Colonic mucosa (tissue), 4 donors: ENCODE measurements at regions not wholly inside any gene's neighbourhood (a gene's known extent, or its start where the extent isn't known, plus 50 kb on each side); places are given as distances from the start of the nearest gene placed in this dataset.

Source experiments
- DNase-seq: peaks from one replicate; pipeline ENCODE4 v3.0.0-alpha.2; 2020
- H3K27ac ChIP-seq: fragments of 200-600 bp; one replicate; pipeline ENCODE4 v1.8.0; 2021
- H3K27me3 ChIP-seq: fragments of 200-600 bp; one replicate; pipeline ENCODE4 v1.8.0; 2021
- H3K36me3 ChIP-seq: fragments of 200-600 bp; one replicate; pipeline ENCODE4 v1.8.0; 2021
- H3K4me1 ChIP-seq: fragments of 200-600 bp; one replicate; pipeline ENCODE4 v1.8.0; 2021; ENCODE audit warnings: mild to moderate bottlenecking
- H3K4me3 ChIP-seq: fragments of 200-600 bp; one replicate; pipeline ENCODE4 v1.8.0; 2021
- H3K9ac ChIP-seq, 2 donors: one replicate each; pipeline ENCODE4 v1.7.0; 2013; ENCODE audit warnings: control low read depth in 2 of 2, low read depth in 2 of 2, low read length in 2 of 2
- H3K9me3 ChIP-seq: fragments of 200-600 bp; one replicate; pipeline ENCODE4 v1.8.0; 2021
- intact Hi-C: fragments of 100-400 bp; cut with DNase I; formaldehyde crosslinking; loops from one replicate; pipeline ENCODE4 v1.14.1; 2022
- TF ChIP-seq, protein P1 (sequence below): fragments of 200-600 bp; IDR thresholded peaks from one replicate; pipeline ENCODE4 v1.8.0; 2022; ENCODE audit warnings: antibody characterized with exemption, mild to moderate bottlenecking
- donor health status: healthy.
- donor health status: DM: no; HTN: no; CAD: no.
- donor health status: DM: no; HTN: no; CAD: no.

- no peak for DNase-seq
- Histone ChIP-seq H3K27me3 (no peaks in the 10 kb centered on the region), H3K9ac (no peak overlapping the region), H3K4me3 (no peak overlapping the region), H3K4me1 (no peaks in the 10 kb centered on the region), H3K36me3 (no peaks in the 10 kb centered on the region), H3K9me3 (no peaks in the 10 kb centered on the region), H3K27ac (no peak overlapping the region)
- intact Hi-C loops, result no loop called here
- TF ChIP-seq, protein P1, sequence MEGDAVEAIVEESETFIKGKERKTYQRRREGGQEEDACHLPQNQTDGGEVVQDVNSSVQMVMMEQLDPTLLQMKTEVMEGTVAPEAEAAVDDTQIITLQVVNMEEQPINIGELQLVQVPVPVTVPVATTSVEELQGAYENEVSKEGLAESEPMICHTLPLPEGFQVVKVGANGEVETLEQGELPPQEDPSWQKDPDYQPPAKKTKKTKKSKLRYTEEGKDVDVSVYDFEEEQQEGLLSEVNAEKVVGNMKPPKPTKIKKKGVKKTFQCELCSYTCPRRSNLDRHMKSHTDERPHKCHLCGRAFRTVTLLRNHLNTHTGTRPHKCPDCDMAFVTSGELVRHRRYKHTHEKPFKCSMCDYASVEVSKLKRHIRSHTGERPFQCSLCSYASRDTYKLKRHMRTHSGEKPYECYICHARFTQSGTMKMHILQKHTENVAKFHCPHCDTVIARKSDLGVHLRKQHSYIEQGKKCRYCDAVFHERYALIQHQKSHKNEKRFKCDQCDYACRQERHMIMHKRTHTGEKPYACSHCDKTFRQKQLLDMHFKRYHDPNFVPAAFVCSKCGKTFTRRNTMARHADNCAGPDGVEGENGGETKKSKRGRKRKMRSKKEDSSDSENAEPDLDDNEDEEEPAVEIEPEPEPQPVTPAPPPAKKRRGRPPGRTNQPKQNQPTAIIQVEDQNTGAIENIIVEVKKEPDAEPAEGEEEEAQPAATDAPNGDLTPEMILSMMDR, result no peak
These were observed 613.0 kb downstream of the RPS29 start for GRCh38 chr14:48973151-48973550.

- intact Hi-C loops, result no loop called here
- H3K27me3 ChIP-seq, result no peaks in the 10 kb centered on the region
- H3K9ac ChIP-seq, result no peak overlapping the region
These were observed 615.2 kb downstream of the RPS29 start for GRCh38 chr14:48970943-48971342.

DNA sequence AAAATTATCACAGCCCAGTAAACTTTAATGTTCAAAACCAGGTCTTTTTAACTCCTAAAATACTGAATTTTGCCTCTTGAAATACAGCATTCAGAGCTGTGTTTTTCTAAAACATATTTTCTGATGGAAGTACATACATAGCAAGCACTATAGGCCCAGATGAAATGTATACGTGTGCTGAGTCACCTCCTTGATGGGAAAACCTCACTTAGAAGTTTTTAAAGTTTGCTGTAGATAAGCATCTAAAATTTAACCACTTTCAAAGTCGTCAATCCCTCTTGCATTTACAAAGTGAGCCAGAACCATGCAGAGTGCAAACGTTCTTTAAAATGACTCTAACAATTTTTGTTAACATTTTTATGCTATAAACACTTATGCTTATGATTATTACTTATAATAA is 618.8 kb downstream of the RPS29 start:
- intact Hi-C loops, result no loop called here
- Histone ChIP-seq H3K9me3 (no peaks in the 10 kb centered on the region), H3K27ac (no peak overlapping the region), H3K27me3 (no peaks in the 10 kb centered on the region), H3K4me3 (no peak overlapping the region), H3K9ac (no peak overlapping the region), H3K4me1 (no peaks in the 10 kb centered on the region), H3K36me3 (no peaks in the 10 kb centered on the region)
- no peak for DNase-seq
- TF ChIP-seq, protein P1, result no peak

More at GRCh38 chr14:48970943-48971342, 615.2 kb downstream of the RPS29 start:
- Histone ChIP-seq H3K36me3 (no peaks in the 10 kb centered on the region), H3K27ac (no peak overlapping the region), H3K4me1 (no peaks in the 10 kb centered on the region), H3K9me3 (no peaks in the 10 kb centered on the region), H3K4me3 (no peak overlapping the region)
- DNase-seq, result no peak
- TF ChIP-seq, protein P1, result no peak

- Histone ChIP-seq H3K27me3 (no peaks in the 10 kb centered on the region), H3K9me3 (no peaks in the 10 kb centered on the region), H3K36me3 (no peaks in the 10 kb centered on the region), H3K4me3 (no peak overlapping the region), H3K27ac (no peak overlapping the region), H3K4me1 (no peaks in the 10 kb centered on the region), H3K9ac (no peak overlapping the region)
- no peak for DNase-seq
- intact Hi-C loops, result no loop called here
- TF ChIP-seq, protein P1, result no peak
These were observed 622.9 kb downstream of the RPS29 start for GRCh38 chr14:48963231-48963790.

- intact Hi-C loops, result no loop called here
- no peak overlapping the region for H3K9ac ChIP-seq
- no peaks in the 10 kb centered on the region for H3K36me3 ChIP-seq
- H3K27me3 ChIP-seq, result no peaks in the 10 kb centered on the region
- no peak overlapping the region for H3K27ac ChIP-seq
- no peak for DNase-seq
- TF ChIP-seq, protein P1, result no peak
- no peak overlapping the region for H3K4me3 ChIP-seq
- H3K4me1 ChIP-seq, result no peaks in the 10 kb centered on the region
- no peaks in the 10 kb centered on the region for H3K9me3 ChIP-seq
These were observed 628.7 kb downstream of the RPS29 start for GRCh38 chr14:48957486-48957885.
